GM12865 (cell line): ENCODE measurements at regions not wholly inside any gene's neighbourhood (a gene's known extent, or its start where the extent isn't known, plus 50 kb on each side); places are given as distances from the start of the nearest gene placed in this dataset.
"Not testable (repeated sequence)": the region's sequence is repeated elsewhere in the genome, so short reads cannot be mapped to it uniquely, and the experiment has no call there.

Source experiments
- DNase-seq: peaks from one replicate; pipeline ENCODE4 v3.0.0; 2010; ENCODE audit warnings: low read depth
- H3K4me3 ChIP-seq: 2 replicates; pipeline ENCODE4 v1.5.1; 2011; ENCODE audit warnings: mild to moderate bottlenecking, low read depth, low read length, control low read depth
- TF ChIP-seq, protein P1 (sequence below): IDR thresholded peaks from 2 replicates; pipeline ENCODE4 v1.5.1; 2011; ENCODE audit warnings: low read length, control low read depth, low read depth, inconsistent platforms; ENCODE audit not compliant: insufficient read depth; ENCODE audit errors: missing control alignments

DNA sequence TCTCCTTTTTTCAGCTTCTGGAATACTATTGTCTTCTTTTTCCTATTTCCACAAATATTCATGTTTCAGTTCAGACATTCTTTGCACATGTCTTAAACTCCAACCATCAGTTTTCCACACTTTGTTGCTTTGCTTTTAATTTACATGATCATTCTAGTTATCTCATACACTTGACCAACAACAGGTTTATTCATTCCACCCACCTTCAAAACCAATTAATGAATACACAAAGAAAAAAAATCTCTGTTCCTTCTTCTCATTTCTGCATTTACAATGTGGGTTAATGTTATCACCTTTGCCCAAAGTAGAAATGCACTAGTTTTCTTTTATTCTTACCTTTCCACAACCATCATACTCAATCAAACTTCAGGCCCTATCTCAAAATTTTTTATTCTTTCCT lies 216.7 kb downstream of the FRK start:
- no peak for DNase-seq
- TF ChIP-seq, protein P1, sequence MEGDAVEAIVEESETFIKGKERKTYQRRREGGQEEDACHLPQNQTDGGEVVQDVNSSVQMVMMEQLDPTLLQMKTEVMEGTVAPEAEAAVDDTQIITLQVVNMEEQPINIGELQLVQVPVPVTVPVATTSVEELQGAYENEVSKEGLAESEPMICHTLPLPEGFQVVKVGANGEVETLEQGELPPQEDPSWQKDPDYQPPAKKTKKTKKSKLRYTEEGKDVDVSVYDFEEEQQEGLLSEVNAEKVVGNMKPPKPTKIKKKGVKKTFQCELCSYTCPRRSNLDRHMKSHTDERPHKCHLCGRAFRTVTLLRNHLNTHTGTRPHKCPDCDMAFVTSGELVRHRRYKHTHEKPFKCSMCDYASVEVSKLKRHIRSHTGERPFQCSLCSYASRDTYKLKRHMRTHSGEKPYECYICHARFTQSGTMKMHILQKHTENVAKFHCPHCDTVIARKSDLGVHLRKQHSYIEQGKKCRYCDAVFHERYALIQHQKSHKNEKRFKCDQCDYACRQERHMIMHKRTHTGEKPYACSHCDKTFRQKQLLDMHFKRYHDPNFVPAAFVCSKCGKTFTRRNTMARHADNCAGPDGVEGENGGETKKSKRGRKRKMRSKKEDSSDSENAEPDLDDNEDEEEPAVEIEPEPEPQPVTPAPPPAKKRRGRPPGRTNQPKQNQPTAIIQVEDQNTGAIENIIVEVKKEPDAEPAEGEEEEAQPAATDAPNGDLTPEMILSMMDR, result no peak
- H3K4me3 ChIP-seq, result no peak overlapping the region

DNA sequence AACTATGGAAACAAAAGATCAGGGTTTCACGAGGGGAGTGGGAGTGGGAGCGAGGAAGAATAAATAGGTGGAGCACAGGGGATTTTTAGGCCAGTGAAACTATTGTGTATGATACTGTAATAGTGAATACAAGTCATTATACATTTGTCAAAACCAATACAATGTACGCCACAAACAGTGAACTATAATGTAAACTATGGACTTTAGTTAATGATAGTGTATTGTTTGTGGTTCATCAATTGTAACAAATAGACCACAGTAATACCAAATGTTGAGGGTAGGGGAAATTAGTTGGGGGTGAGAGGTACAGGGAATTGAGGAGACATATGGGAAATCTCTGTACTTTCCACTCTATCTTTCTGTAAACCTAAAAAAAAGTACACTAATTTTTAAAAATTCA lies 218.4 kb downstream of the FRK start:
- no peak overlapping the region for H3K4me3 ChIP-seq
- TF ChIP-seq, protein P1, result no peak
- no peak for DNase-seq

GRCh38 chr6:115839583-115840181 lies 221.0 kb downstream of the FRK start:
- TF ChIP-seq, protein P1, result no peak
- no peak overlapping the region for H3K4me3 ChIP-seq
- DNase-seq, result no peak

DNA sequence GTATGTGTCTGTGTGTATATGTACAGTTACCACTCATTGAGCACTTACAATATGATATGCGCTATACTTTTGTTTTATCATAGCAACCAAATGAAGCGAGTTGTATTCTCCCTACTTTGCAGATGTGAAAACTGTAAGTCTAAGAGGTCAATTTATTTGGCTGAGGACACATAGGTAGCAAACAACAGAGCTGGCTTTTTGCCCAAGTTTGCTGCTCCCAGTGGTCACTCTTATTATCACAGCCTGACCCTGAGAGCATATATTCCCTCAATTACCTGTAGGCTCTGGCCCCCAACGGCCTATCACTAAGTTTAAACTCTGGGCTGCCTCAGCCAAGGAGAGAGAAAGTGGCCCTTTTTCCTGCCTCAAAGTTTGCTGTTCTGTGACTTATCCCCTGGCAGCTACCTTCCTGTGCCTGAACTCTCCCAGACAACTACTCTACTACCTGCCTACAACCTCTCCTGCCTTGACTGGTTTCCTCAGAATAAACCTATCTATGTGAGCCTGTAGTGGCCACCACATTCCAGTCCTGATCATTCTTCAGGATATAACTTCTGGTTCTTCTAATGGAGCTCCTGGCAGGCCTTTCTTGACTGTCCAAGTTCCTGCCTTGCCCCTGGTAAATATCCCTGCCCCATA lies 221.8 kb downstream of the FRK start:
- TF ChIP-seq, protein P1, result peak; percentile 59
- H3K4me3 ChIP-seq, result no peak overlapping the region
- DNase-seq, result peak; percentile 62

DNA sequence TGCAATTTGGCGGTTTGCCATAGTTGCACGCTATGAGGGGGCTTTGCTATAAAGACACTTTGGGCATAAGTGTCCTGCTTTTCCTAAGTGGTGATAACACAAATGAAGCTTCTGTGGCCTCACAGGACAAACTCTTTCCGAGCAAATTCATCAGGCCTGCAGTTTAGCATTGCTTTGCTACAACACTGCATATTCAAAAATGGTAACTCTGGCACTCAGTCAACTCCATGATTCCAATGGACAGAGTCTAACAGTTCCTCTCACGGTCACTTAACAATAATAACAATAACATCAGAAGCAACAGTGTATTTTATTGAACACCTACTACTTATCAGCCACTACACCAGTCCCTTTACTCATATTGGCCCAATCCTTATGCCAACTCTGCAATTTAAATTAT lies 222.5 kb downstream of the FRK start:
- no peak for DNase-seq
- H3K4me3 ChIP-seq, result no peak overlapping the region
- TF ChIP-seq, protein P1, result no peak

GRCh38 chr6:115836374-115836773 lies 224.3 kb downstream of the FRK start:
- DNase-seq, H3K4me3 ChIP-seq: not testable (repeated sequence)

DNA sequence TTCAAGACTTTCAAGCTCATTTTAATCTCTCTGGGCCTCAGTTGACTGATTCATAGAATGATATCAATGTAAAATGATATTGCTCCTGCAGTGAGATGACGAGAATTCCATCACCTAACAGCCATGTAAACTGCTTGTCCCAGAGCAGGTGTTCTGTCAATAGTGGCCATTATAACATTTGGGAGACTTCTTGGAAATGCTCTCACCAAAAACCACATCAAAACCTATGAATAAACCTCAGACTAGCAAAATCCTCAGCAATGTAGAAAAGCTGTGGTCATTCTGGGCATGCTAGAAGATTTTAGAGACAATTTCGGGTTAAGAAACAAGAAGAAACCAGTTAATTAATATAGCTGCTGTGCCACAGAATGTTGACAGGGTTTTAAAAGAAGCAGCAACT lies 225.4 kb downstream of the FRK start:
- TF ChIP-seq, protein P1, result no peak
- no peak overlapping the region for H3K4me3 ChIP-seq
- DNase-seq, result no peak

GRCh38 chr6:115834542-115834941 lies 226.1 kb downstream of the FRK start:
- not testable (repeated sequence) for DNase-seq, H3K4me3 ChIP-seq
